ENCODE measurements at regions not wholly inside any gene's neighbourhood (a gene's known extent, or its start where the extent isn't known, plus 50 kb on each side); places are given as distances from the start of the nearest gene placed in this dataset.
"Not testable (repeated sequence)": the region's sequence is repeated elsewhere in the genome, so short reads cannot be mapped to it uniquely, and the experiment has no call there.

- no peak for DNase-seq
Measured at GRCh38 chr4:145293658-145294057, 113.3 kb upstream of the OTUD4 start.

GRCh38 chr4:145290955-145291354 is 110.6 kb upstream of the OTUD4 start:
- no peak for DNase-seq

- DNase-seq, result no peak
Measured at GRCh38 chr4:145289403-145290076, 109.2 kb upstream of the OTUD4 start.

GRCh38 chr4:145287351-145287750 is 107.0 kb upstream of the OTUD4 start:
- DNase-seq, result no peak

GRCh38 chr4:145285928-145286327 is 105.5 kb upstream of the OTUD4 start:
- DNase-seq, result no peak

- peak; percentile 3 for DNase-seq
Measured at GRCh38 chr4:145283909-145284308, 103.5 kb upstream of the OTUD4 start.

GRCh38 chr4:145281951-145282350 is 101.6 kb upstream of the OTUD4 start:
- DNase-seq, result no peak

GRCh38 chr4:145281224-145281623 is 100.8 kb upstream of the OTUD4 start:
- no peak for DNase-seq

- DNase-seq, result peak; percentile 5
Measured at GRCh38 chr4:145280541-145280940, 100.2 kb upstream of the OTUD4 start.

- DNase-seq, result peak; percentile 48
Measured at GRCh38 chr4:145279122-145279960, 99.0 kb upstream of the OTUD4 start.

GRCh38 chr4:145278341-145279121 is 98.1 kb upstream of the OTUD4 start:
- DNase-seq, result peak; percentile 32

GRCh38 chr4:145277011-145277410 is 96.6 kb upstream of the OTUD4 start:
- no peak for DNase-seq

GRCh38 chr4:145276050-145276449 is 95.7 kb upstream of the OTUD4 start:
- no peak for DNase-seq

GRCh38 chr4:145271194-145271593 is 90.8 kb upstream of the OTUD4 start:
- no peak for DNase-seq

GRCh38 chr4:145266881-145267280 is 86.5 kb upstream of the OTUD4 start:
- DNase-seq, result no peak

GRCh38 chr4:145260091-145260490 is 79.7 kb upstream of the OTUD4 start:
- DNase-seq, result no peak

- not testable (repeated sequence) for DNase-seq
Measured at GRCh38 chr4:145255311-145255710, 74.9 kb upstream of the OTUD4 start.

GRCh38 chr4:145252190-145252589 is 71.8 kb upstream of the OTUD4 start:
- DNase-seq, result no peak

- DNase-seq, result no peak
Measured at GRCh38 chr4:145251391-145251790, 71.0 kb upstream of the OTUD4 start.

GRCh38 chr4:145248971-145249370 is 68.6 kb upstream of the OTUD4 start:
- no peak for DNase-seq

GRCh38 chr4:145248502-145248901 is 68.1 kb upstream of the OTUD4 start:
- no peak for DNase-seq

GRCh38 chr4:145234091-145234706 is 53.8 kb upstream of the OTUD4 start:
- peak; percentile 58 for DNase-seq
